Ishikawa (cell line): ENCODE measurements at regions not wholly inside any gene's neighbourhood (a gene's known extent, or its start where the extent isn't known, plus 50 kb on each side); places are given as distances from the start of the nearest gene placed in this dataset.

ENCODE experiments used
- CEBPB ChIP-seq: IDR thresholded peaks from 2 replicates; pipeline ENCODE4 v1.6.1; 2012
- CREB1 ChIP-seq: IDR thresholded peaks from 2 replicates; pipeline ENCODE4 v1.6.1; 2012; ENCODE audit warnings: low read depth
- EGR1 ChIP-seq: IDR thresholded peaks from 2 replicates; pipeline ENCODE4 v1.6.1; 2012
- EP300 ChIP-seq: IDR thresholded peaks from 2 replicates; pipeline ENCODE4 v1.6.1; 2012; ENCODE audit warnings: borderline replicate concordance
- FOXM1 ChIP-seq: IDR thresholded peaks from 2 replicates; pipeline ENCODE4 v1.6.1; 2012; ENCODE audit warnings: low read depth, borderline replicate concordance
- MAX ChIP-seq: IDR thresholded peaks from 2 replicates; pipeline ENCODE4 v1.6.1; 2012
- NFIC ChIP-seq: IDR thresholded peaks from 2 replicates; pipeline ENCODE4 v1.6.1; 2012
- RAD21 ChIP-seq: IDR thresholded peaks from 2 replicates; pipeline ENCODE4 v1.6.1; 2012; ENCODE audit warnings: low read depth
- REST ChIP-seq: IDR thresholded peaks from 2 replicates; pipeline ENCODE4 v1.6.1; 2012; ENCODE audit warnings: low read depth, mild to moderate bottlenecking
- TAF1 ChIP-seq: IDR thresholded peaks from 2 replicates; pipeline ENCODE4 v1.6.1; 2012; ENCODE audit warnings: low read depth, mild to moderate bottlenecking
- TCF12 ChIP-seq: IDR thresholded peaks from 2 replicates; pipeline ENCODE4 v1.6.1; 2012; ENCODE audit warnings: low read depth
- TEAD4 ChIP-seq: IDR thresholded peaks from 2 replicates; pipeline ENCODE4 v1.6.1; 2012
- USF1 ChIP-seq: IDR thresholded peaks from 2 replicates; pipeline ENCODE4 v1.6.1; 2012
- YY1 ChIP-seq: IDR thresholded peaks from 2 replicates; pipeline ENCODE4 v1.6.1; 2012; ENCODE audit warnings: low read depth
- ZBTB7A ChIP-seq: IDR thresholded peaks from 2 replicates; pipeline ENCODE4 v1.6.1; 2012; ENCODE audit warnings: low read depth

GRCh38 chr14:103243764-103244737 lies 90.0 kb upstream of the EIF5 start:
- no peak for TF ChIP-seq CREB1

GRCh38 chr14:103246070-103246469 lies 88.0 kb upstream of the EIF5 start:
- TF ChIP-seq ZBTB7A (no peak), EP300 (no peak), FOXM1 (no peak), YY1 (no peak), TCF12 (no peak), REST (no peak), TAF1 (no peak), NFIC (no peak), EGR1 (no peak), CREB1 (no peak), USF1 (no peak), CEBPB (no peak), RAD21 (no peak), TEAD4 (no peak), MAX (no peak)

- TF ChIP-seq USF1: no peak
Measured at GRCh38 chr14:103247169-103247606, 86.8 kb upstream of the EIF5 start.

GRCh38 chr14:103250181-103250580 lies 83.9 kb upstream of the EIF5 start:
- TF ChIP-seq RAD21 (no peak), EP300 (no peak), YY1 (no peak), REST (no peak), CREB1 (no peak), TCF12 (no peak), TEAD4 (no peak), CEBPB (no peak), USF1 (no peak), ZBTB7A (no peak), NFIC (no peak)

- TF ChIP-seq USF1 (no peak), CREB1 (no peak), FOXM1 (no peak), TAF1 (no peak), REST (no peak), MAX (no peak), ZBTB7A (no peak)
Measured at GRCh38 chr14:103250874-103251273, 83.2 kb upstream of the EIF5 start.
